IPS-15b (cell line): ENCODE measurements at regions not wholly inside any gene's neighbourhood (a gene's known extent, or its start where the extent isn't known, plus 50 kb on each side); places are given as distances from the start of the nearest gene placed in this dataset.

Experiments used
- H3K27me3 ChIP-seq: one replicate; pipeline ENCODE4 v1.6.1; 2013; ENCODE audit warnings: low read length; ENCODE audit not compliant: control insufficient read depth, insufficient read depth
- H3K36me3 ChIP-seq: one replicate; pipeline ENCODE4 v1.6.1; 2013; ENCODE audit warnings: low read length; ENCODE audit not compliant: control insufficient read depth, insufficient read depth
- H3K4me1 ChIP-seq: one replicate; pipeline ENCODE4 v1.6.1; 2013; ENCODE audit warnings: mild to moderate bottlenecking, low read length; ENCODE audit not compliant: control insufficient read depth, insufficient read depth
- H3K4me3 ChIP-seq: one replicate; pipeline ENCODE4 v1.5.1; 2013; ENCODE audit warnings: low read depth, low read length
- H3K9ac ChIP-seq: one replicate; pipeline ENCODE4 v1.6.1; 2013; ENCODE audit warnings: low read depth, mild to moderate bottlenecking, low read length
- H3K9me3 ChIP-seq: one replicate; pipeline ENCODE4 v1.6.1; 2013; ENCODE audit warnings: mild to moderate bottlenecking, low read length; ENCODE audit not compliant: control insufficient read depth, insufficient read depth

DNA sequence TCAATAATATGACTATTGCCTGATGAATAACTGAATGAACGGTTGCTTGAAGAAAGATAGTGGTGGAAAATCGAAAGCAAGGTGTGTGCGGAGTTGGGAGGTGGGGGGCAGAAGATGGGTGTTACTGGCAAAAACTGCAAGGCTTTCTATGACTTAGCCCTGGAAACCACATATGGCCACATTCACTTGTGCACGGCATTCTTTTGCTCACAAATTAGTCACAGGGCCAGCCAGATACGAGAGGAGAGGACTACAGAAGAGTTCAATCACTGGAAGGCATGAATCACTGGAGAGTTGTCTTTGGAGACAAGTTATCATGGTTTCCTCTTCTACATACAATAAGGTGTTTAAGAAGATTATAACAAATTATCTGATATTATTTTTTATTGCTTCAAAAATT lies 626.5 kb upstream of the CPEB2 start:
- H3K9ac ChIP-seq, result no peak overlapping the region
- H3K9me3 ChIP-seq, result no peaks in the 10 kb centered on the region
- no peaks in the 10 kb centered on the region for H3K27me3 ChIP-seq
- no peaks in the 10 kb centered on the region for H3K36me3 ChIP-seq
- no peak overlapping the region for H3K4me3 ChIP-seq
- peaks cover under 1% of the 10 kb centered on the region for H3K4me1 ChIP-seq

- Histone ChIP-seq H3K36me3 (no peaks in the 10 kb centered on the region), H3K9me3 (no peaks in the 10 kb centered on the region), H3K4me1 (no peaks in the 10 kb centered on the region), H3K4me3 (no peak overlapping the region), H3K9ac (no peak overlapping the region), H3K27me3 (no peaks in the 10 kb centered on the region)
Observed at GRCh38 chr4:14379183-14379582, 623.1 kb upstream of the CPEB2 start.

DNA sequence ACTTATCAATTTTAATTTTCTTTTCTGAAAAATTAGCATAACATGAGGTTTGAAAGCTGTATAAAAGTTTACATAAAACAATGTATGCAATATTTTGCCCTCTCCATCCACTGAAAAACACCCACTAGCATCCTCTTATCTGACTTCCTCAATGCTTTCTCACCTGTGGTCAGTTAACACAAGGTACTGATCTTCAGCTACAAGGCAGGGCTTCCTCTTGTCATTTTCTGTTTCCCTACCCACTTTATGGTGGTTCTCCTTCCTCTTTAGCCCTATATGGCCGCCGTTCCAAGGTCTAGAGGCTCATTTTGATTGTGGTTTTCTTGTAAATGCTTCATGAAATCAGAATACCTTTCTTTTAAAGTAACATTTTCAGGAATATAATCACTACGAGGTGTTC lies 618.6 kb upstream of the CPEB2 start:
- no peaks in the 10 kb centered on the region for H3K4me1 ChIP-seq

DNA sequence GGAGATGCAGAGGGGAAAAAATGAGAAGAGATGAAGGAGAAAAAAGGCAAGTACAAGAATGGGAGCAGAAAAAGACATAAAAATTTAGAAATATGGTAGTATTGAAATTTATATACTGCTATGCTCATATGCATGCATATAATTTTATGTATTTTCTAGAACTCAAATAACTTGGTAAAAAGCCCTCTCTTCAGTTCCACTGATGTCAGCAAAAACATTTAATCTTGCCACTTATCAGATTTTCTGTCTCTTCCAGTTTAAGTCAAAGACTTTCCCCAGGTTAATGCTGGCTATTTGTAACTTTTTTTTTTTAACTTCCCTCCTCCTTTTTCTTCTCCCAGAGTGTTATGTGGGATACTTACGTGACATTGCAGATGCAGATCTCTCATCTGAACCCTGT lies 617.5 kb upstream of the CPEB2 start:
- H3K4me3 ChIP-seq, result no peak overlapping the region
- H3K9ac ChIP-seq, result no peak overlapping the region
- H3K9me3 ChIP-seq, result no peaks in the 10 kb centered on the region
- no peaks in the 10 kb centered on the region for H3K36me3 ChIP-seq
- no peaks in the 10 kb centered on the region for H3K27me3 ChIP-seq
- H3K4me1 ChIP-seq, result no peaks in the 10 kb centered on the region

More for the DNA sequence above, 618.6 kb upstream of the CPEB2 start:
- Histone ChIP-seq H3K9ac (no peak overlapping the region), H3K4me3 (no peak overlapping the region), H3K9me3 (no peaks in the 10 kb centered on the region), H3K36me3 (no peaks in the 10 kb centered on the region), H3K27me3 (no peaks in the 10 kb centered on the region)

- no peaks in the 10 kb centered on the region for H3K36me3 ChIP-seq
- H3K4me1 ChIP-seq, result no peaks in the 10 kb centered on the region
- H3K9me3 ChIP-seq, result no peaks in the 10 kb centered on the region
- no peaks in the 10 kb centered on the region for H3K27me3 ChIP-seq
- H3K4me3 ChIP-seq, result no peak overlapping the region
- no peak overlapping the region for H3K9ac ChIP-seq
Observed at GRCh38 chr4:14386196-14386595, 616.1 kb upstream of the CPEB2 start.

DNA sequence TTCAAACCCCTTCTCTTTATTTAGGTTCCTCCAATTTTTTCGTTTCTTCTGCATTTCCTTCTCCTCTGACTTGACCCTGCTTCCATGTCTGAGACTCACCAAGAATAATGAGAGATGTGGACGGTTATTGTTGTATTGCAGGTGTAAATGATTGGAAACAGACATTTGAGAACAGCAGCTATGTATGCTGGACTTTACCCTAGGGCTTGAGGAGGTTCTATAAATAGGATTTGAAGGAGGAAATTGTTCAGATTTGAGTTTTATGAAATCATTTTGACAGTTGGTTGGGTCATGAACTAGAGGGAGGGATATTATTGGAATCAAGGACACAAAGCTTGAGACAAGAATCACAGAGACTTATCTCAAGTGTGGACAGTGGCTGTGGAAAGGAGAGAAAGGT lies 614.6 kb upstream of the CPEB2 start:
- no peaks in the 10 kb centered on the region for H3K4me1 ChIP-seq
- H3K4me3 ChIP-seq, result no peak overlapping the region
- H3K27me3 ChIP-seq, result no peaks in the 10 kb centered on the region
- no peaks in the 10 kb centered on the region for H3K36me3 ChIP-seq
- no peak overlapping the region for H3K9ac ChIP-seq
- H3K9me3 ChIP-seq, result no peaks in the 10 kb centered on the region

- no peaks in the 10 kb centered on the region for H3K27me3 ChIP-seq
- no peaks in the 10 kb centered on the region for H3K9me3 ChIP-seq
- H3K4me3 ChIP-seq, result no peak overlapping the region
- no peaks in the 10 kb centered on the region for H3K4me1 ChIP-seq
- no peak overlapping the region for H3K9ac ChIP-seq
- no peaks in the 10 kb centered on the region for H3K36me3 ChIP-seq
Observed at GRCh38 chr4:14392378-14392777, 609.9 kb upstream of the CPEB2 start.

GRCh38 chr4:14396183-14396582 lies 606.1 kb upstream of the CPEB2 start:
- Histone ChIP-seq H3K4me3 (no peak overlapping the region), H3K9me3 (no peaks in the 10 kb centered on the region), H3K27me3 (no peaks in the 10 kb centered on the region), H3K36me3 (no peaks in the 10 kb centered on the region), H3K4me1 (no peaks in the 10 kb centered on the region), H3K9ac (no peak overlapping the region)

- no peak overlapping the region for H3K9ac ChIP-seq
- no peaks in the 10 kb centered on the region for H3K36me3 ChIP-seq
- no peak overlapping the region for H3K4me3 ChIP-seq
- no peaks in the 10 kb centered on the region for H3K4me1 ChIP-seq
- no peaks in the 10 kb centered on the region for H3K9me3 ChIP-seq
- H3K27me3 ChIP-seq, result no peaks in the 10 kb centered on the region
Observed at GRCh38 chr4:14399848-14400247, 602.4 kb upstream of the CPEB2 start.

- Histone ChIP-seq H3K9ac (no peak overlapping the region), H3K4me3 (no peak overlapping the region), H3K27me3 (no peaks in the 10 kb centered on the region), H3K9me3 (no peaks in the 10 kb centered on the region), H3K36me3 (no peaks in the 10 kb centered on the region), H3K4me1 (no peaks in the 10 kb centered on the region)
Observed at GRCh38 chr4:14400307-14400706, 602.0 kb upstream of the CPEB2 start.

DNA sequence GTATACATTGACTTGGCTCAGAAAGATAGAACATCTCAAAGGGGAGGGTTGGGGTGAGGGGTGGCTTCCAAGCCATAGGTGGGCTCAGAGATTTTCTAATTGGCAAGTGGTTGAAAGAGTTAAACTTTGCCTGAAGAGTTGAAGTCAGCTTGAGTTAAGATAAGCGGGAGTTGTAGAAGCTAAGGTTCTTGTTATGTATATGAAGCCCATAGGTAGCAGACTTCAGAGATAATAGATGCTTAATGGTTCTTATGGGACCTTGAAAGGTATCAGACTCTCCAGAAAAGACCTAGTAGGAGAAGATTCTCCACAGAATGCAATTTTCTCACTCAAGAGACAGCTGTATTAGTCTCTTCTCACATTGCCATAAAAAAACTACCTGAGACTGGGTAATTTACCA lies 599.1 kb upstream of the CPEB2 start:
- Histone ChIP-seq H3K27me3 (no peaks in the 10 kb centered on the region), H3K9me3 (no peaks in the 10 kb centered on the region), H3K9ac (no peak overlapping the region), H3K4me1 (no peaks in the 10 kb centered on the region), H3K4me3 (no peak overlapping the region), H3K36me3 (no peaks in the 10 kb centered on the region)

GRCh38 chr4:14404730-14405129 lies 597.6 kb upstream of the CPEB2 start:
- no peaks in the 10 kb centered on the region for H3K9me3 ChIP-seq
- H3K4me1 ChIP-seq, result no peaks in the 10 kb centered on the region
- no peaks in the 10 kb centered on the region for H3K27me3 ChIP-seq
- no peak overlapping the region for H3K4me3 ChIP-seq
- H3K9ac ChIP-seq, result no peak overlapping the region
- no peaks in the 10 kb centered on the region for H3K36me3 ChIP-seq

- Histone ChIP-seq H3K9ac (no peak overlapping the region), H3K4me1 (no peaks in the 10 kb centered on the region), H3K27me3 (no peaks in the 10 kb centered on the region), H3K4me3 (no peak overlapping the region), H3K9me3 (no peaks in the 10 kb centered on the region), H3K36me3 (no peaks in the 10 kb centered on the region)
Observed at GRCh38 chr4:14410516-14410915, 591.8 kb upstream of the CPEB2 start.
